Vagina (tissue), 2 donors: ENCODE measurements at regions not wholly inside any gene's neighbourhood (a gene's known extent, or its start where the extent isn't known, plus 50 kb on each side); places are given as distances from the start of the nearest gene placed in this dataset.

ENCODE experiments used
- CTCF ChIP-seq, 3 experiments: fragments of 450-650 bp in 2 of 3; fragments of 200-600 bp in 1 of 3; sonication (generic) in 1 of 3; IDR thresholded peaks; one replicate each; pipeline ENCODE4 v1.5.1; 2017 to 2019; ENCODE audit warnings: antibody characterized with exemption in 3 of 3, mild to moderate bottlenecking in 2 of 3, moderate library complexity in 2 of 3
- POLR2A ChIP-seq, 2 donors: fragments of 450-650 bp; IDR thresholded peaks; one replicate each; pipeline ENCODE4 v1.6.1; 2017; ENCODE audit warnings: antibody characterized with exemption in 2 of 2, mild to moderate bottlenecking in 2 of 2, moderate library complexity in 2 of 2
- POLR2AphosphoS5 ChIP-seq, 2 donors: sonication (generic); formaldehyde crosslinking; IDR thresholded peaks; one replicate each; pipeline ENCODE4 v1.9.0; 2017; ENCODE audit warnings: antibody characterized with exemption in 2 of 2, mild to moderate bottlenecking in 2 of 2, low read depth in 1 of 2; ENCODE audit not compliant: insufficient read depth in 1 of 2

- TF ChIP-seq CTCF (IDR thresholded peaks at IDR 0.05) (no peak), POLR2AphosphoS5 (IDR thresholded peaks at IDR 0.05; ENCODE audit: insufficient read depth in 1 of 2, low read depth in 1 of 2) (no peak), POLR2A (IDR thresholded peaks at IDR 0.05) (no peak)
Observed at GRCh38 chr7:156128496-156128895, 316.2 kb upstream of the SHH start.
